ENCODE measurements at regions not wholly inside any gene's neighbourhood (a gene's known extent, or its start where the extent isn't known, plus 50 kb on each side); places are given as distances from the start of the nearest gene placed in this dataset. TPM values are rescaled to one million over a fixed set of nuclear protein-coding genes. Genes with fewer than 3 reads are reported as not detected.

DNA sequence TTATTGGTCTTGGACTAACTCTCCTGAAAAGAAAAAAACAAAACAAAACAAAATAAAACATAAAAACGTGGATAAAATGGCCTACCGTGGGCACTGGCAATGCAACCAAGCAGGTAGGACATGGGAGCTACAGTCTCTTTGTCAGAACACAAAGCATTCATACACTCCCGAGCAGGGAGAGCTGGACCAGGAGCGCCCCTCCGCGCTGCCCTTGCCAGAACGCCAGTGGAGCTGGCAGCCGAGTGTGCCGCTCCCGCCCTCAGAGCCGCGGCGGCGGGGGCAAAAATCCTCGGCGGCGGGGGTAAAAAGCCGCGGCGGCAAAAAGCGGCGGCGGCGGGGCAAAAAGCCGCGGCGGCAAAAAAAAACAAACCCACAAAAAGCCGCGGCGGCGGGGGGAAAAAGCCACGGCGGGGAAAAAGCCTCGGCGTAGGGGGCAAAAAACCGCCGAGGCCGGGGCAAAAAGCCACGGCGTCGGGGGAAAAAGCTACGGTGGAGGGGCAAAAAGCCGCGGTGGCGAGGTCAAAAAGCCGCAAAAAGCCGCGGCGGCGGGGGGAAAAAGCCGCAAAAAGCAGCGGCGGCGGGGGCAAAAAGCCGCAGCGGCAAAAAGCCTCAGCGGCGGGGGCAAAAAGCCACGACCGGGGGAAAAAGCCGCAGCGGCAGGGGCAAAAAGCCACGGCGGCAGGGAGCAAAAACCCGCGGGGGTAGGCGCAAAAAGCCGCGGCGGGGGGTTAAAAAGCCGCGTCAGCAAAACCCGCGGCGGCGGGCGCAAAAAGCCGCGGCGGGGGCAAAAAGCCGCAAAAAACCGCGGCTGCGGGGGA lies 418.1 kb downstream of the ZNF716 start:
- TF ChIP-seq, protein P1, sequence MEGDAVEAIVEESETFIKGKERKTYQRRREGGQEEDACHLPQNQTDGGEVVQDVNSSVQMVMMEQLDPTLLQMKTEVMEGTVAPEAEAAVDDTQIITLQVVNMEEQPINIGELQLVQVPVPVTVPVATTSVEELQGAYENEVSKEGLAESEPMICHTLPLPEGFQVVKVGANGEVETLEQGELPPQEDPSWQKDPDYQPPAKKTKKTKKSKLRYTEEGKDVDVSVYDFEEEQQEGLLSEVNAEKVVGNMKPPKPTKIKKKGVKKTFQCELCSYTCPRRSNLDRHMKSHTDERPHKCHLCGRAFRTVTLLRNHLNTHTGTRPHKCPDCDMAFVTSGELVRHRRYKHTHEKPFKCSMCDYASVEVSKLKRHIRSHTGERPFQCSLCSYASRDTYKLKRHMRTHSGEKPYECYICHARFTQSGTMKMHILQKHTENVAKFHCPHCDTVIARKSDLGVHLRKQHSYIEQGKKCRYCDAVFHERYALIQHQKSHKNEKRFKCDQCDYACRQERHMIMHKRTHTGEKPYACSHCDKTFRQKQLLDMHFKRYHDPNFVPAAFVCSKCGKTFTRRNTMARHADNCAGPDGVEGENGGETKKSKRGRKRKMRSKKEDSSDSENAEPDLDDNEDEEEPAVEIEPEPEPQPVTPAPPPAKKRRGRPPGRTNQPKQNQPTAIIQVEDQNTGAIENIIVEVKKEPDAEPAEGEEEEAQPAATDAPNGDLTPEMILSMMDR (IDR thresholded peaks at IDR 0.05), result no peak
- TF ChIP-seq POLR2A (IDR thresholded peaks at IDR 0.05), result no peak
- Histone ChIP-seq H3K27ac (no peak overlapping the region), H3K9me3 (peaks cover 0 to 2% of the 10 kb centered on the region in 2 donors), H3K27me3 (peaks cover 0 to 18% of the 10 kb centered on the region in 2 donors), H3K4me3 (peak overlapping the region in 1 of 2 donors; percentile 20), H3K4me1 (no peaks in the 10 kb centered on the region), H3K36me3 (no peaks in the 10 kb centered on the region)
- intact Hi-C loops (cut with DNase I; ENCODE audit: low total_unique reads), result no loop called here
- no peak for DNase-seq

DNA sequence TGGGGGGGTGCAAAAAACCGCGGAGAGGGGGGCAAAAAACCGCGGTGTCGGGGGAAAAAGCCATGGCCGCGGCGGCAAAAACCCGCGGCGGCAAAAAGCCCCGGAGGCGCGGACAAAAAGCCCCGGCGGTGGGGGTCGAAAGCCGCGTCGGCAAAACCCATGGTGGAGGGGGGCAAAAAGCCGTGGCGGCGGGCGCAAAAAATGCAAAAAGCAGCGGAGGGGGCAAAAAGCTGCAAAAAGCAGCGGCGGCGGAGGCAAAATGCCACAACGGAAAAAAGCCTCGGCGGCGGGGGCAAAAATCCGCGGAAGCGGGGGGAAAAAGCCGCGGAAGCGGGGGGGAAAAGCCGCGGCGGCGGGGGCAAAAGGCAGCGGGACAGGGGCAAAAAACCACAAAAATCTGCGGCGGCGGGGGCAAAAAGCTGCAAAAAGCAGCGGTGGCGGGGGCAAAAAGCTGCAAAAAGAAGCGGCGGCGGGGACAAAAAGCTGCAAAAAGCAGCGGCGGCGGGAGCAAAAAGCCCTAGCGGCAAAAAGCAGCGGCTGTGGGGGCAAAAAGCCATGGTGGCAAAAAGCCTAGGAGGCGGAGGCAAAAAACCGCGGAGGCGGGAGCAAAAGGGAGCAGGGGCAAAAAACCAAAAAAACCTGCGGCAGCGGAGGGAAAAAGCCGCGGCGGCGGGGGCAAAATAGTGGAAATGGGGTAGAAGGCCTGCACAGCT lies 418.9 kb downstream of the ZNF716 start:
- TF ChIP-seq, protein P1 (IDR thresholded peaks at IDR 0.05), result no peak
- no peak for TF ChIP-seq POLR2A (IDR thresholded peaks at IDR 0.05)
- intact Hi-C loops (cut with DNase I; ENCODE audit: low total_unique reads), result no loop called here
- Histone ChIP-seq H3K9me3 (peaks cover 0 to 2% of the 10 kb centered on the region in 2 donors), H3K4me3 (peak overlapping the region in 1 of 2 donors; percentile 20), H3K4me1 (no peaks in the 10 kb centered on the region), H3K36me3 (no peaks in the 10 kb centered on the region), H3K27me3 (peaks cover 0 to 18% of the 10 kb centered on the region in 2 donors), H3K27ac (no peak overlapping the region)
- DNase-seq, result no peak

Small RNA genes lying in the stretch of these regions (small RNA-seq; reads per million reads assigned to genes)
- gene AC023141.11, result not detected
- not detected for gene AC023141.12
- gene AC023141.8, result not detected
